ENCODE measurements at regions not wholly inside any gene's neighbourhood (a gene's known extent, or its start where the extent isn't known, plus 50 kb on each side); places are given as distances from the start of the nearest gene placed in this dataset.

DNA sequence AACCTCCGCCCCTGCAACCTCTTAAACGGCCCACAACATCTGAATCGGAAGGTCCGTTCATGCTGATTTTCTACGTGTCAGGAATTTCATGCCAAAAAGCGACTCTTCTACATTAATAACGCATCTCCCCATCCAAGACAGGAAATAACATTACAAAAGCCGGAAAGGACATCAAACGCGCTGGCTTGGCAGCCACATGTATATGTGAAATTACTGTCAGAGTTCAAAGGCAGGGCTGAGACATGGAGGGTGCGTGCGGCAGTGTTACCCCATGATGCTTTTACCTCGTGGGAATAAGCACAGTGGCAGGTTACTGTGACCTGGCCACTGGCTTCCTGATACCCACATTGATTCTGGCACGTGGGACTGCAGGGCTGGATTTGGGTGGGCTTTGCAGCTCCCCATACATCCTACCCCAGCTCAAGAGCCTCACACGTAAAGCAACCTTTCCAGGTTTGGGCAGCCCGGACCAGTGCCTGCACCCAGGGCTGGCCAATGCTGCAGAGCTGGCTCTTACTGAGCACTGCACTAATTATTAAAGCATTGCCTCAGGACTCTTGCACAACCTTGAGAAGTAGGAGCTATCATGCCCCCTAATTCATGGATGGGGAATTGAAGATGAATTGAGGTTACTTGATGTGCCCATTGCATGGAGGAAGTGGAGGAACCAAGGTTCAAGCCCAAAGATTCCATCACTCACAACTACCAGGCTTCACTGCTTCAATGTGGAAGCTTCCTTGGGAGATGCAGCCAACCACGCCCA, 120.6 kb upstream of the FOXF1 start:
- TF ChIP-seq, protein P1, sequence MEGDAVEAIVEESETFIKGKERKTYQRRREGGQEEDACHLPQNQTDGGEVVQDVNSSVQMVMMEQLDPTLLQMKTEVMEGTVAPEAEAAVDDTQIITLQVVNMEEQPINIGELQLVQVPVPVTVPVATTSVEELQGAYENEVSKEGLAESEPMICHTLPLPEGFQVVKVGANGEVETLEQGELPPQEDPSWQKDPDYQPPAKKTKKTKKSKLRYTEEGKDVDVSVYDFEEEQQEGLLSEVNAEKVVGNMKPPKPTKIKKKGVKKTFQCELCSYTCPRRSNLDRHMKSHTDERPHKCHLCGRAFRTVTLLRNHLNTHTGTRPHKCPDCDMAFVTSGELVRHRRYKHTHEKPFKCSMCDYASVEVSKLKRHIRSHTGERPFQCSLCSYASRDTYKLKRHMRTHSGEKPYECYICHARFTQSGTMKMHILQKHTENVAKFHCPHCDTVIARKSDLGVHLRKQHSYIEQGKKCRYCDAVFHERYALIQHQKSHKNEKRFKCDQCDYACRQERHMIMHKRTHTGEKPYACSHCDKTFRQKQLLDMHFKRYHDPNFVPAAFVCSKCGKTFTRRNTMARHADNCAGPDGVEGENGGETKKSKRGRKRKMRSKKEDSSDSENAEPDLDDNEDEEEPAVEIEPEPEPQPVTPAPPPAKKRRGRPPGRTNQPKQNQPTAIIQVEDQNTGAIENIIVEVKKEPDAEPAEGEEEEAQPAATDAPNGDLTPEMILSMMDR (conservative IDR thresholded peaks at IDR 0.05), result no peak
- TF ChIP-seq ZFX (IDR thresholded peaks at IDR 0.05), result no peak

Measured in C4-2B (cell line).